Peyer's patch (tissue), 4 donors: ENCODE measurements at regions not wholly inside any gene's neighbourhood (a gene's known extent, or its start where the extent isn't known, plus 50 kb on each side); places are given as distances from the start of the nearest gene placed in this dataset.

Experiments used
- CTCF ChIP-seq, 6 experiments: fragments of 450-650 bp in 4 of 6; fragments of 200-600 bp in 2 of 6; sonication (generic) in 1 of 6; IDR thresholded peaks; one replicate each; pipeline ENCODE4 v1.5.1; 2017 to 2019; ENCODE audit warnings: antibody characterized with exemption in 6 of 6, mild to moderate bottlenecking in 3 of 6, moderate library complexity in 1 of 6
- POLR2A ChIP-seq, 2 donors: fragments of 450-650 bp; IDR thresholded peaks; one replicate each; pipeline ENCODE4 v1.5.1; 2017; ENCODE audit warnings: antibody characterized with exemption in 2 of 2, mild to moderate bottlenecking in 2 of 2, moderate library complexity in 2 of 2

DNA sequence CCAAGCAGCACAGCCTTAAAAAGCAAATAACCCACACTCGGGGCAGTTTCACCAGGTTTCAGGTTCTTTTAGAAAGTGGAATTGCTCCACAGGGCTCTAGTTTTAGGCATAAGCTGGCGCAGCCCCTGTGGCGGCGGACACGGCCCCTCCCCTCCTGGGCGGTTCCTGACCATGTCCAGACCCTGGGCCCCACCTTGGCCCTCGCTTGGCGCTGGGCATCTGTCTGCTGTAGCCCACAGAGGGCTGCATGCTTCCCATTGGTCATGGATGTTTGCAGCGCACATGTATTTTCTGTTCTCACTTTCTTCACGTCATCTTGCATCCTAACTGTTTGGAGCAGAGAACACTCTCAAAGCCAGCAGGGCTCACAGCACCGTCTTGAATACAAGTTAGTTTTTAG is 244.3 kb downstream of the BRD1 start:
- TF ChIP-seq CTCF (IDR thresholded peaks at IDR 0.05), result no peak
- TF ChIP-seq POLR2A (IDR thresholded peaks at IDR 0.05), result no peak
